GM21367 (cell line): ENCODE measurements at regions not wholly inside any gene's neighbourhood (a gene's known extent, or its start where the extent isn't known, plus 50 kb on each side); places are given as distances from the start of the nearest gene placed in this dataset.
"Not testable (repeated sequence)": the region's sequence is repeated elsewhere in the genome, so short reads cannot be mapped to it uniquely, and the experiment has no call there.

Source experiments
- ATAC-seq: cut with Tn5 transposase; IDR thresholded peaks from one replicate; pipeline ENCODE4 v1.9.1; 2021; ENCODE audit not compliant: unreplicated experiment

DNA sequence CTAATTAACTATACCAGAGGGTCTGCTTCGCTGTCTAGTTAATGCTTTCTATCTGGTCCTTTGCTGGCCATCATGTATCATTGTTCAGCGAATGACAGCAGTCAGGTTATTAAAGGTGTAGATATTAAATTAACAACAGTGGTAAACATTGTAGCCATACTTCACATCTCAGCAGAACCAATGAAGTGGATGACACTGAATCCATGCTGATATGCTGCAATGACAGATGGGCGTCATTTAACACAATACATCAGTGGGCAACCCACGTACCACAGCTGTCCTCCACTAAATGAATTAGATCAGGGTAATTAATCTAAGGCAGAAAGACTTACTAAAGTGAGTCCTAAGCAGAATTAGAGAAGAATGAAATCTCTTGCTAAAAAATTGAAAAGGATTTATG, 767.2 kb downstream of the NXPH1 start:
- no peak for ATAC-seq

DNA sequence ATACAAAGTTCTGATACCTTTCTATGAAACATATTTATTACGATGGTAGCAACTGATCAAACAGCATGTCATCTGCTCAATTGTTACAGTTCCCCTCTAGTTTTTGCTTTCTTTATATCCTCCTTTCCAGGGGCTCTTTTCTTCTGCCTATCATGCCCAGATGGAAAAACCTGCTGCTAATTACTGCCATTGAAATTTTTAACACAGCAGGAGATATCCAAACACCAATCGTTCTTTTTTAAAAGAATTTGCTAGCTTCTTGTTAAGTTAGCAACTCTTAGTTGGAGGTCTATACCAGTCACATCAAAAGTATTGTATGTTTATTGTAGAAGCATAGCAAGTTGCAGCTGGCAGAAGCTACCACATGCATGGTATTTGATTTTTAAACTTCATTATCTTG, 768.5 kb downstream of the NXPH1 start:
- ATAC-seq = no peak

DNA sequence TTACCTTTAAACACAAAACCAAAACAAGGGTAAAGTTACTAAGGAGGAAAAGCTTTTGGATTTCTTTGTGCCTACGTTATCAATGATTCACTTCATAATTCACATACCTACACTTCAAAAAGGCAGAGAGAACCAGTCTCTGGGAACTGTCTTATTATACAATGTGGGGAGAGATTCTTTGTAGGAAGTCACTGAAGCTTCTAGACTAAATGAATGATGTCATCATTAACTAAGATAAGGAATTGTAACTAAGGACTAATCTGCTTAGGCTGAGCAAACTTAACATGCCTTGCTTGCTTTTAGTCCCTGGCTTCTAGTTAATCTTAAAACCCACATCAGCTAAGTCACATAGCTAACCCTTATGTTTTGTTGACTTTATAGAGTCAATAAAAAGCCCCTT, 771.2 kb downstream of the NXPH1 start:
- ATAC-seq = no peak

DNA sequence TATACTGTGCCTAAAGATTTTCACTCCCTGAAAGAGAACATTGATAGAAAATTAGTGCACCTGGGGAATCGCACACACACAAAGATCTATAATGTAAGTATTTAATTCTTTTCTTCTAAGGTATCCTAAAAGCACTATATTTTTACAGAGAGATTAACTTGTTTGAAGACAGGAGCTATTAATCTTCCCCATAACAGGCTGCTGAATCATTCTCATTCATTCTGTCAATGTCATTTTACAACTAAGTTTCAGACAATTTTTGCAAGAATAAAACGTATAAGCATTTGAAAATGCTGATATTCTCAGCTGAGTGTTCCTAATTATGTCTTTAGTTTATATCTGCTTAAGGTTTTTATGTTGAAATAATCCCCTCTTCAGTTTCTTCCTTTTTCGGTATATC, 776.7 kb downstream of the NXPH1 start:
- ATAC-seq = no peak

DNA sequence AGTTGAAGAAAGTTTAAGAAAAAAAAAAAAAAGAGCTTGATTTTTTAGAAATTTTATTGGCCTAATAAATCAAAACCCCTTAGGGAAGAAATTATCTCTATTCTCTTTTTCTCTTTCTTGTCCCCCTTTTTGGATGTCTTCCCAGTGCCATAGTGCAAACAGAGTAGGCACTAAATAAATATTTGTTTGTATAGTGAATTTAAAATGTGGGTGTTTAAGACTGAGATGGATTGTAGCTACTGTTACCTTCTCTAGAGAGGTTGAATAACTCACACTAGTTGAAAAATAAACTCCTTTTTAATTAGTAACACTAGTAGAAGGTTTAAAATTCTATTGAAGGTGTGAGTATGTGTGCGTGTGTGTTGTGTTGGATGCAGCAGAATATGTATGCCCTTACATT, 783.8 kb downstream of the NXPH1 start:
- no peak for ATAC-seq

DNA sequence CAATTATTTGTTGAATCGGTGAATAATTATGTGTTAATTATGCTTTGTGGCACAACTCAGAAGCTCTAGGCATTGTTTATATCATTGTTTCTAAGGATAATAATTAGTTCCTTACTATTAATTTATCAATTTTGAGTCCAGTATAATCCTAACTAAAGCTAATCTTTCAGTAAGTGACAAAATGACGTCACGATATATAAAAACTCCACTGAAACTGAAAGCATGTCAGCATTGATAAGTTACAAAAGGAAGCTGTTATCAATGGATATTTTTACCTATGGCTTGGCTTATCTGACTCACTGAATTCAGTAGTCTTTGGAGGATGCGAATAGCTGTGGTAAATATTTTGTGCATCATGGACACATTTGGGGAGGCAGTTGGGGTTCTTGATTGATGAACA, 793.1 kb downstream of the NXPH1 start:
- no peak for ATAC-seq

DNA sequence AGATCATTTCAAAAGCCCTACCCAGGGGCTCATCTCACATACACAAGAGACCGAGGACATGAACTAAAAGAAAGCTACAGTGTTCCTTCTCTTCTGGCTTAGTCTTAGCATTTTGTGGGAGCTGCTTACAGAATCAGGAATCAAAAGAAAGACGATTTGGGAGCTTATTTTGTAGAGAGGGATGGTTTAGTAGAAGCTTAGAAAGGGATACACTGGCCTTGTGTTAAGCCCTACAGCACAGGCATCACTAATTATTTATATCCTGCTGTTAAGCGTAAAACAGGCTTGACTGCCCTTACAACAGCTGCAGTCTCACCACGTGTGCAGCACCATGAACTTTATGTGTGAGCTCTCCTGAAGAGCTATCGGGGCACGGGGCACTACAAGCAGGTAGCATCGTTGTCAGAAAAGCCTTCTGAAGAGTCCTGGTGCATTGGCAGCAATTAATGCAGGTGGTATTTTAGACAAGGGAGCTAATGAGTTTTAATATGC, 798.3 kb downstream of the NXPH1 start:
- ATAC-seq = no peak

DNA sequence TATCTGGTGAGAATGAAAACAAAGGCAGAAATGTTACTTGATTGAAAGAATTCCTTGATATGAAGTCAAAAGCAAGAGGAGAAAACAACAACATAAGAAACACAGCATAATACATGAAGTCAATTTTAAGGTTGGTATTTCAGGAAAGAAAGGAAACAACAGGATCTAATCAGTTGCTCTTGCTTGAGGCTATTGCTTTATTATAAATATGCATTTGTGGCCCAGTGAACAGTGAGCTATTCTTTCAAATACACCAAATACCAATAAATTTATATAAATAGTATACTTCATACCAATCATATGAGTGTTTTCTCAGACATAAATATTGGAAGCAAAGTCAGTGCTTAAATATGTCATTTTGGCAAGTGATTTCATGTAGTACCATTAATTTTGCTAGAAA, 806.6 kb downstream of the NXPH1 start:
- no peak for ATAC-seq

DNA sequence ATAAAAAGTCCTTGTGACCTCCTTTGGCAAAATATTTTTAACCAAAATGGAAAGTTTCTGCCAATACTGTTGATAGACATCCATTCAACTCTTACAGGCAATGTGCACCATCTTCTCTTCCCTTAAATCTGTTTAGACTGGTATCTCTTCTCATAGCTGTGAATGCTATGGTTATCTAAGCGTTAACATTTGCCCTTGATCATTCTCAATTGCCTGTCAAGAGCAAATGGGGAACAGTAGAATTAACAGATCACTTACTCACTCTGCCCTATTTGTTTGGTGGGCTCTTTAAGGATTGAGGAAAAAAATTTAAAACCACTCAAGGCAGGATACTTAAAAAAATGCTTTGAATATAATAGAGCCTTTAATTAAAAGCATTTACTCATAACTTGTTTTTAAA, 808.4 kb downstream of the NXPH1 start:
- no peak for ATAC-seq

DNA sequence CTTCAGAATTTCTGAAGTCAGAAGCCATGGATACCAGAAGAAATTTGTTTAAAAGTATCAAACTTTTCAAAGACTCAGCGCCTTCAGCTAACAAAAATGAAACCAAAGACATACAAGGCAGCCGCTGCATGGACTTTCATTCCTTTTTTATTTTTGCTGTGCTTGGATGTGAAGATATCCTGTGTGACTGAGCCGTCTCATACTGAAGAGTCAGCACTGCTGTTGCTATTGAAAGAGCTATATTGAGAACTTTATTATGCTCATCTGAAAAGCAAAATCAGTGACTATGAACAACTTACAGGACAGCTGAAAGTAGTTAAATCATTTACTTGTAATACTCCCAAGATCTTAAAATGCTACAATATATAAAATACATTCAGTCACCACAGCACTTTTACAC, 809.2 kb downstream of the NXPH1 start:
- no peak for ATAC-seq

DNA sequence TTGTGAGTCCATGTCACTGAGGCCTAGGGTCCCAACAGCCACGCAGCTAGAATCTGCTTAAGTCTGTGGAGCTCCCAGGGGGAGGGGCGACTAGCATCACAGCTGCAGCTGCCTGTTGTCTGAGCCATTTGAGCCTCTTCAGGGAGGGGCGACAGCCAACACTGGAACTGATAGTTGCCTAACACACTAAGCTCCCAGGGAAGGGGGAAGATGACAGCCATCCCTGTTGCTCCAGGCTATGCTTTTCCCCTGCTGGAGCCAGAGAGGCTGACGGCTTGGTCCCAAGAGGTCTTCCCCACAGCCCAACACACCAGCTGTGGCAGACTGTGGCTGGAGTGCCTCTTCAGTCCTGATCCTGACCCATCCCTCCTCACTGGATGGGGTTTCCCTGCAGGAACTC, 817.5 kb downstream of the NXPH1 start:
- ATAC-seq = no peak

DNA sequence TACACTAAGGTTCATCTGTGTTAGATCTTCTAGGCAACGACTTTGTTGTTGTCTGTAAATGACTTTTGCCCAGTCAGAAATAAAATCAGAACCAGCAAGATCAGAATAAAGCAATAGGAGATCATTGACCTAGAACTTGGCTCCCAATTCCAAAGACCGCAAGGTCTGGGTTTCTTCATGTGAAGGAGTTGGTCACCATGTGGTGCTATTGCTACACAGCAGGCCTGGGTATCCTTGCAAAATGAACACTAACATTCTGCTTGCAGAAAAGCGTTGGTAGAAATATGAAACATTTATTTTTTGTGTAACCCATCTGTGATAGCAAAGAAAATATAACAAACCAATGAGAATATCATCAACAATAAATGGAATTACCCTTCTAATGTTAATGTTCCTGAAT, 831.0 kb downstream of the NXPH1 start:
- ATAC-seq = no peak

DNA sequence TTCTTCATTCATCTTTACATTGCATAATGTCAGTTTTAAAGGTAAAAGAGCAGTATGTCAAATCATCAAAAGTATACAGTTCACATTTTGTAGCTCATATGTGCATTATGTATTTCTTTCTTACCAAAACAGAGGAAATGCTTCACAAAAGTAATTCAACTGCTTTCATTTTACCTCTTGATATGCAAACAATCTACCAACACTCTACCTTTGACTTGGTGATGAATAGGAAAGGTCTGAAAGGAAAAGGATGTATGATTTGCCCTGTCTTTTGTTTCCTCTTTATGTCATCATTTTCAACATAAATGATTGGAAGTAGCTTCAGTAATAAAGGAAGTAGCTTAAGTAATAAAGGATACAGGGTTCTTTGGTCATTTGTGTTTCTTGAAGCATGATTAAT, 846.7 kb downstream of the NXPH1 start:
- no peak for ATAC-seq

DNA sequence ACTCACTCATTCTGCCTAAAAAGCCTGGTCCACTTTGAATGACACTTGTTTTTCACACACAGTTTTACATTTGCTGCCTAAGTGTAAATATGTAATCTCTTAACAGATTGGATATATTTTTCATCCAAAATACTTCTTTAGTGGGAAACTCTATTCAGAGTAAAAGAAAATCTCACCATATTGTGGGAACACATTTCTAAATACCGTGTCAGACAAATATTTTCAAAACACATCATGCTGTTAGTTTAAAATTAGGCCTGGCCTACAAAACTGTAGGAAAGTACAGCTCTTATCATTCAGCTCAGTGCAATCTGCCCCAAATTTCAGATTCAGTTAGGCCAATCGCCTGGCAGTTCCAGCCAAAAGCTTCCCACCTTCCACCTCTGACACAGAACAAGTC, 849.8 kb downstream of the NXPH1 start:
- ATAC-seq = no peak

DNA sequence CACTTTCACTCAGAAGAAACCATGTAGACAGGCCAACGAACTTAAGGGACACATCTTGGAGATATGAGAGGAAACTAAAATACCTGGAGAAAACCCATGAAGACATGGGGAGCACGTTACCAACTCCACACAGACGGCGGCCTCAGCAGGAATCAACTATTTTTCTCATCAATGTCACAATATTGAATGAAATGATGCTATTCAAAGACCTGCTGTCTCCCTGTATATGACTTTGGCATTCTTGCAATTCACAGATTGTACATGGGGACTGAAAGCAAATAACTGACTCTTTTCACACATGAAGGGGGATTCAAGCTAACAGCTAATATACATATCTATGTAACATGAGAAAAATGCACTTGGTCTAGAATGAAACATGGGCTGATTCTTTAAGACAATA, 869.0 kb downstream of the NXPH1 start:
- no peak for ATAC-seq

DNA sequence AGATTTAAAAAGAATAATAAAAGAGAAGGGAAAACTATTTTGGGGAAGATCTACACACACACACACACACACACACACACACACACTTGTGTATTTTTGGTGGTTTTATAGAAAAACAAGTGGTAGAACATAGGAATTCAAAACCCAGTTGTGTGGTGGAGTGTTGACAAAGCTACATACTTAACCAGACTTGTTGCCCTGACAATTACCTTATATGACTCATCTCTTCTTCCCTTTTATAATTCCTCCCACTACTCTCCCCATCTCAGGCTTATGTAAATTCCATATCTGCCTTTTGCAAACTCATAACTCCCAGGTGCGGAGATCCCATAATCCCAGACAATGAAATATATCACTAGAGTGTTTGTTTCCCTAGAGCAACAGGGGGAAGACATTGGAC, 873.7 kb downstream of the NXPH1 start:
- no peak for ATAC-seq

DNA sequence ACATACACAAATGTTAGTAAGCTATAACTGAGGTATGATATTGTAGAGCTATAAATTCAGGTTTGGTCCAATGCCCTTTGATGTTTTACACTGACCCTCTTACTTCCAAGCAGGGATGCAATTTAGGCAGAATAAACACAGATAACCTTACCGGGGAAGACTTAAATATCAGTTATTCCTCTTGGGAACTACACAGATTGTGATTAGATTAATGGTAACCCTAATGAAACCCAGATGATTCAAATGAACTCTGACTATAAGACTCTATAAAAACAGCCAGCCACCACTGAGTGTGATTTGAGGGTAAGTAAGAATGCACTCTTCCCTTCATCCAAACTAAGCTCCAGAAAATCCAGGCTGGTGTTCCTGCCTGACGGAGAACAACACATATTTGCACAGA, 891.1 kb downstream of the NXPH1 start:
- no peak for ATAC-seq

DNA sequence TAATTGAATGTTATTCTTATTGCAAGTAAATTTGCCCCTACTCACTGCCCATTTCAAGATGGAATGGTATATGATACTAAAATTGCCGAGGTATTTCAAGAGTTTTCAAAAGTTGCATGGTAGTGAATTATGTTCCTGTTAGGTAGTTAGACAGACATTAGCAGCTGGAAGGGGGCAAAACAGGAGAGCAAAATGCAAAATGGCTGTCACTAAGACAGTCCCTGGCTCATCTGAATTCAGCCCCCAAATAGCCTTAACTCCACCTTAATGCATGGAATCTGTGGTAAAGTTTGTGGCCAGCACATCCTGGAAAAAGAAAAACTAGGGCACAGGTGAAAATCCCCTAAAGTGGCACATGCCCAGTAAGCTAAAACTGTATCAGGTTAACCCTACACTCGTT, 894.9 kb downstream of the NXPH1 start:
- no peak for ATAC-seq

DNA sequence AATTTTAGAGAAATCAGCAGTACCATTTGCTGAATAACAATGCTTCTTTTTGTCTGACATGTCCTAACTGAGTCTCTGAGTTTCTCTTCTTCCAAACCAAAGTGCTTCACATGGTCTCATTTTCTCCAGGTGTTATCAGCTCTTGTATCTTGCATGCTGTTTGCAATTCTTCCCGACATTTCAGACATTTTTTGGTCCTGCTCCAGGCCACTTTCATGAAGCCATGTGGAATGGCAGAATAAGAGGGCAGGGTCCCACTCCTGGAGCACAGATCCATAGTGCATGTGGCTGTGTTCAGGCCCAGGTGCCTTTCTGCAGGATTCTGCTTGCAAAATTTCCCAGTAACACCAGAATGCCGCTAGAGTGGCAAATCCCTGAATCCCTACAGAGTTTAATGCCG, 916.2 kb downstream of the NXPH1 start:
- ATAC-seq = no peak

DNA sequence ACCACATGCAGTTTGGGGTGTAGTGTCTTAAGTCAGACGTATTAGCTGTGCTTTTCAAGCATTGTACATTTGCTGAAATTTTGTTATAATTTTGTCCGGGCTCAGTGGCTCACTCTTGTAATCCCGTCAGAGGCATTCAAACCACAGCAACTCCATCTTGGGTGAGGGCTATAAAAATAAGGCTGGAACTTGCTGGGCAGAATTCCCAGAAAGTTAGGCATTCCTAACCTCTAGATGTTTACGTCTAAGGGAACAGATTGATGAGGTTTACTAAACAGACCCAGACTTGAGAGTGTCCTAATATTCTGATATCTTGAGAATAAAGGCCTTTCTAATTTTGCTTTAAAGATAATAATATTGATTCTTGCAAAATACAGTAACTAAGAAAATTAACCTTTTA, 957.8 kb downstream of the NXPH1 start:
- ATAC-seq = no peak

DNA sequence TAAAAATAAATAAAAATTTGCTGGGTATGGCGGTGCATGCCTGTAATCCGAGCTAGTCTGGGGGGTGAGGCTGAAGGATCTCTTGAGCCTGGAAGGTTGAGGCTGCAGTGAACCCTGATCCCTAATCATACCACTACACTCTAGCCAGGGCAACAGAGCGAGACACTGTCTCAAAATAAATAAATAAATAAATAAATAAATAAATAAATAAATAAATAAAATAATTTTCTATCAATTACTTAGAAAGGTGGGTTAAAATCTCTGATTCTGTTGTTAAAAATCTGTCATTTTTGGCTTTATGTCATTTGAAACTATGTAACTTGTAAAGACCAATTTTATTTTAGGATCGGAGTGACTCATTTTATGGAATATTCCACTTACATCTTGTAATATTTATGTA, 958.6 kb downstream of the NXPH1 start:
- no peak for ATAC-seq

DNA sequence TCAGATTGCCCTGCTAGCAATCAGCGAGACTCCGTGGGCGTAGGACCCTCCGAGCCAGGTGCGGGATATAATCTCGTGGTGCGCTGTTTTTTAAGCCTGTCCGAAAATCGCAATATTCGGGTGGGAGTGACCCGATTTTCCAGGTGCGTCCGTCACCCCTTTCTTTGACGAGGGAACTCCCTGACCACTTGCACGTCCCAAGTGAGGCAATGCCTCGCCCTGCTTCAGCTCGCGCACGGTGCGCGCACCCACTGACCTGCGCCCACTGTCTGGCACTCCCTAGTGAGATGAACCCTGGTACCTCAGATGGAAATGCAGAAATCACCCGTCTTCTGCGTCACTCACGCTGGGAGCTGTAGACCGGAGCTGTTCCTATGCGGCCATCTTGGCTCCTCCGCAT, 971.0 kb downstream of the NXPH1 start:
- ATAC-seq = not testable (repeated sequence)

DNA sequence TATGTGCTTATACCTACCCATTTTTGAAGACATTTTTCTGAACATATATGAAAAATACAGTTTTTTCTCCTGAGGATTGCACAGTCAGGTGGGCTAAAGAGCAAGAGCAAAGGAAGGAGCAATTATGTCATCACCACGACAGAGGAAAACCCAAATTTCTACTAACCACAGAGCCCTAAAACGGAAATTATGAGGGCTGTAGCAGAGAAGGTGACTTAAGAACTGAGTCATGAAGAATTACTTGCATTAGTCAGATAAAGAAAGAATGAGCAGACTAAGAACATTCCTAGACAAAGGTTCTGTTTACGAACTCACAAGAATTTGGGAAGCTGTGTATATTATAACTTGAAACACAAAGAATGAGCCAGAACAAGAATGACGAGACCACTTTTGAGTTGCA, 974.4 kb downstream of the NXPH1 start:
- ATAC-seq = no peak

DNA sequence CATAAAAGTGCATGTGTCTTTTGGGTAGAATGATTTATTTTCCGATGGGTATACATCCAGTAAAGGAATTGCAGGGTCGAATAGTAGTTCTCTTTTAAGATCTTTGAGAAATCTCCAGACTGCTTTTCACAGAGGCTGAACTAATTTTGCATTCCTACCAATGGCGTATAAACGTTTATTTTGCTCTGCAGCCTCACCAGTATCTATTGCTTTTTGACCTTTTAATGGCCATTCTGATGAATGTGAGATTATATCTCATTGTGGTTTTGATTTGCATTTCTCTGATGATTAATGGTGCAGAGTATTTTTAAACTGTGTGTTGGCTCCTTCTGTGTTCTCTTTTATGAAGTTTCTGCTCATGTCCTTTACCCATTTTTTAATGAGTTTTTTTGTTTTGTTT, 1020.1 kb downstream of the NXPH1 start:
- ATAC-seq = no peak
